HG03280 (cell line): ENCODE measurements at regions not wholly inside any gene's neighbourhood (a gene's known extent, or its start where the extent isn't known, plus 50 kb on each side); places are given as distances from the start of the nearest gene placed in this dataset.

Experiments used
- ATAC-seq: cut with Tn5 transposase; IDR thresholded peaks from one replicate; pipeline ENCODE4 v1.9.1; 2021; ENCODE audit warnings: mild to moderate bottlenecking, moderate library complexity; ENCODE audit not compliant: unreplicated experiment

DNA sequence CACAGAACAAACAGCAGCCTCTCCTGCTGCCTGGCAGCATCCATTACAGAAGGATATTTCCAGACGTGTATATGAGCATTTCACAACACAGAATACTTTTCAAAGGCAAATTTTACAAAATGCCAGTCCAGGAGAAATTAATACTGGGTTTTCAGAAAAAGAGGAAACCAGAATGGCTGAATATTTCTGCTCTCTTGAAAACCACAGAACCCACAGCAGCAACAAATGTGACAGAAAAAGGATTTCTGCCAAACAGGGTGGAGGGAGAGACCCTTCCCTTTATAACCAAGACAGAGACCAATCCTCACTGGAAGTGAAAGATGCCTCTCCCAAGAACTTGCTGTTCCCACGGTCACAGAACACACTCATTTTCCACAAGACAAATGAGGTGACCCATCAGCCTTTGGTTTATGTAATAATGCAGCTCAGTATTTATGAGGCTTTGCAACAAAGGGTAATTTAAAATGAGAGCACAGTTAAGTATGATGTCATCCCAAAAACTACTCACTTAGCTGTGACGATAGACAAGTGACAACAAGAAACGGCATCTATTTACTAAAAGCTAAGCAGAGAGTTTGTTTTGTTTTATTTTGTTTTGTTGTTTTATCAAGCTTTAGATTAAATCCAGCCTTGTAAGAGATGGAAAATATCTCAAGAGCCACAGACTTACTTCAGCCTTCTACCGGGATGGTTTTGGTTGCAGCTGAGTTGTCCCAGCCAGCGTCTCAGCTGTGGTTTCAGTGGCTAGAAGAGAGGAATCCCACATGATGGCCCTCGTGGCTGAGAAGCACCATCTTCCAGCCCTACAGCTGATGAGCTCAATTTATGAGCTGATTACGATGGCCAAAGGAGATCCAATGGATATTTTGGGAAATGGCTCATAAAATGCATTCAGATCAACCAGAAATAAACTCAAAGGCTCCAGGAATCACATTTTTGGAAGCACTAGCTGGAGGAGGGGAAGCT, 249.3 kb upstream of the AGAP1 start:
- ATAC-seq: no peak

DNA sequence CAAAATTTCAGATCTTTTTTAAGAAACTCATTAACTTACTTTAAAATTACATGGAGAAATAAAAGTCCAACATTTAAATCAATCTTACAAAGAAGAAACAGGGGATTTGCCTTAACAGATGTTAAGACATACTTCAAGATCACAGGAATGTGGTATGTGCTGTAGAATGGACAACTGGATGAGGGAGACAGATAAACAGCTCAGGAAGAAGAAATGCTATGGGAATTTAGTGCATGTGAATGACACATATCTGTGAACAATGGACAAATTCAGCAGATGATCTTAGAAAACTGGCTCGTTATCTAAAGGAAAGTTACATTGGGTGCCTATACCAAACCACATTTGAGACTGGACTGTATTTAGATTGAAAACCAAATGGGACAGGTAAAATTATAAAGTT, 246.8 kb upstream of the AGAP1 start:
- no peak for ATAC-seq

DNA sequence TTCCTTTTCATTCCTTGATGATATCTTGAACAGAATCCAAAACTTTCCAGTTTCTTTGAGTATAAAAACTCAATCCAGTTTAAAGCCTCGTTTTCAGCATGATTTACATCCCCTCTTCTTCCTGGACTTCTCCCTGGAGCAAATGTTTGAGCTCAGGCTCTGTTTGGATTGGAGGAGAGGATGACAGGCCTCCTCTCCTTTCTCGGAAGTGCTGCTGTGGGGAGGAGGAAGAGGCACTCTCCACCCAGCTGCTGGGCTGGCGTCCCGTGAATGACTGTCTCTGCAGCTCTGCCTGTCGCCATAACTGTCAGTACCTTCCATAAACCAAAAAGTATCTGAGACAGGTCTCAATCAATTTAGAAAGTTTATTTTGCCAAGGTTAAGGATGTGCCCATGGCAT, 238.2 kb upstream of the AGAP1 start:
- ATAC-seq: no peak

DNA sequence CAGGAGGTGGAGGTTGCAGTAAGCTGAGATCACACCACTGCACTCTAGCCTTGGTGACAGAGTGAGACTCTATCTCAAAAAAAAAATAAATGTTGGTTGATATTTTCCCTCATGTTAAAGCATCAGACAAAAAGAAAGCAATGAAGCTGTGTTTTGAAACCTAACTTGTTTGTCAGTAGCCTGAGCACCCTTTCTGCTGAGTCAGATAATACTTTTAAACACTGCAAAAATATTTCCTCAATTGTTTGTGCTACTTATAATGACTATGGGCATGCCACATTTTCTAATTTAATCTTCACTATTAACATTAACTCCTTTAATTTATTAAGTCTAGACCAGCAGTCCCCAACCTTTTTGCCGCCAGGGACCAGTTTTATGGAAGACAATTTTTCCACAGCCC, 236.3 kb upstream of the AGAP1 start:
- ATAC-seq: no peak

DNA sequence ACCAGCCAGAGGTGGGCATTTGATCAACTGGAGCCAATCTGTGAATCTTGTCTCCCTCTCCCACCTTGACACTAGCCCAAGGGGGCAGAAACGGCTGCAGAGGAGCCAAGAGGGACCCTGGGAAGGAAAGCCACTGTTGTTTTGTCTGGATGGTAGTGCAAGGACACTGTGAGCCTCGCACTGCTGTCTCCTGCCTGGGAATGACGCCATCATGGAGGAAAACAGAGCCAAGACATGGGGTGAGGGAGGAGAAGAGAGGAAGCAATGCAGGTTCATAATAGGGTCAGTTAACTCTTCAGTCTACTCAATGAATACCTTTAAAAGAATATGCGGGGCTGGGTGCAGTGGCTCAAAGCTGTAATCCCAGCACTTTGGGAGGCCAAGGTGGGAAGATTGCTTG, 231.1 kb upstream of the AGAP1 start:
- no peak for ATAC-seq

DNA sequence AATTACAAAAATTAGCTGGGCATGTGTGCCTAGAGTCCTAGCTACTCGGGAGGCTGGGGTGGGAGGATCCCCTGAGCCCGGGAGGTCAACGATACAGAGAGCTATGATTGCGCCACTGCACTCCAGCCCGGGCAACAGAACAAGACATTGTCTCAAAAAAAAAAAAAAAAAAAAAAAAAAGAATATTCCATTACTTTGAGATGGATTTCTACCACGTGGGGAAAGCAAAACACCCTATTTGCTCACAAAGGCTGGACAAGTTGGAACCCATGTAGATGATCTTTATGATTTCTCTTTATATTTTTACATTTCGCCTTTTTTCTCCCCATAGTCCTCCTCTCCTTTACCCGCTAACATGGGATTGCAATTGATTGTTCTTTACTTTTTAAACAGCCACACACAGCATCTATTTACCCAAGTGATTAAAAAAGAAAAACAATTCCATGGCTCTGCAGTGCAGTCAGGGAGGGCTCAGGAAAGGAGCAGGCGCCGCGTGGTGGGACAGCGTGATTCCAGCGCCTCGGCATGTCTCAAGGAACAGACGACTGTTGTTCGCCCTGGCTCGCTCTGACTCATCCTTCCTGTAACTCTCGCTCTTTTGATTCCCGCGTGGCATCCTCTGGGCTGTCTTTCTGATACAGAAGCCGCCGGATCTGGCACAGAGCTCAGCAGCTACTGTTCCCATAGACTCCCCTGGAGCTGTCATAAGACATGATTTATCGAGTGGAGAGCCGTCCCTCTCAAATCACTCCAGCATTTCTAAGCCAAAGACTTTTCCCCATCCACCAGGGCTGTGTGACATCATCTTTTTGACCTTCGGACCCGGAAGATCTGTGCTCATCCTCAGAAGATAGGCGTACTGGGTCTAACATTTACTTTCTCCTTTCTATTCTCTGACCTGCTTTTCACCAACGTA, 230.4 kb upstream of the AGAP1 start:
- ATAC-seq: no peak

DNA sequence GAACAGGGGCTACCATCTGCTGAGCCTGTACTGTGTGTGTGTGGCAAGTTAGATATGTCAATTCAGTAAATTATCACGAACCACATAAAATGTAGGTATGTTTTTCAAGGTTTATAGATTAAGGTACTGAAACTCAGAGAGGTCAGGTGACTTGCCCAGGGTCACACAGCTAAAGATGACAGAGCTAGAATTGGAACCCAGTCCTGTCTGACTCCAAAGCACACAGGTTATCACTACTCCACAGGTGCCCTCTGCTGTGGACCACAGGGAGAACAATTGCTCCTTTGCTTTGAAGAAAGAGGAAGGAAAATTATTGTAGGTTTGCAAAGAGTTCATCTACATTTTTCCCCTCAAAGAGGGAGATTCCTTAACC, 229.7 kb upstream of the AGAP1 start:
- no peak for ATAC-seq

DNA sequence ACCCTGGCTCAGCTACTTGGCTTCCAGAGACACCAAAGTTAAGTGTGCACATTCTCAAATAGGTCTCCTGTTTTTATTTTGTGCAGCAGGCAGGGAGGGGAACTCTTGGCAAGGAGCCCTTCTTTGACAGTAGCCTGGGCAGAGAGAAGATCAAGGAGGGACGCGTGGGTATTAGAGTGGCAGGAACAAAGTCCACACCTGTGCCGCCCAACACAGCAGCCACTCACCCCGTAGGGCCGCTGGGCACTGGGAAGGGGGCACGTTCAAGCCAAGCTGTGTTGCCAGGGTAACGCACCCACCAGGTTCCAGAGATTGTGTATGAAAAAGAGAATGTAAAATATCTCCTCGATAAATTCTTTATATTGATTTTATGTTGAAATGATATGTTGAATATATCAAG, 229.3 kb upstream of the AGAP1 start:
- no peak for ATAC-seq

DNA sequence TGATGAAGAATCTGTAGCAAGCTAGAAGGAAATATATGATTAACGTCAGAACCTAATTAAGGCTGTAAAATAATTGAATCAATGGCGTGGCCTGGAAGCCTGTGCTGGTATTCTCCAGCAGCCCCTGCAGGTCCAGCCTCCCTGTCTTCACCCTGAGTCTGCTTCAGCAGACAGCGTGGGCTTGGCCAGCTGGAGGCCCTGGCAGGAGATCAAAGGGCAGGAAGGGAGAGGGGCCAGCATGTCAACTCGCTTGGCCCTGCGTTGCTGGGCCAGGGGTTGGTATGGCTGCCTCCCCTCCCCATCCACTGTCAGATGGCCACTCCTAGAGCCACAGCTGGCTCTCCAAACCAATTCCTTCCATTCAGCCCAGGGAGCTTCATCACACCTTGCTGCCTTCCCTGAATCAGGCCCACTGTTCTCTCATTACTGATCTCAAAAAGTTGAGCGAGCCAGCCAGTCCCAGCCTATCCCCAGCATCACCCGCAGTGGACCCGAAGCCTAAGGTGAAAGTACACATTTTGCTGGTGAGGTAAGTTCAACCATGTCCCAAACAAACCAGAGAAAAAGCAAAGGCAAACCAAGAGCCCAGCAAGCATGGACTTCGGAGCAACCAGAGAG, 228.4 kb upstream of the AGAP1 start:
- ATAC-seq: no peak

DNA sequence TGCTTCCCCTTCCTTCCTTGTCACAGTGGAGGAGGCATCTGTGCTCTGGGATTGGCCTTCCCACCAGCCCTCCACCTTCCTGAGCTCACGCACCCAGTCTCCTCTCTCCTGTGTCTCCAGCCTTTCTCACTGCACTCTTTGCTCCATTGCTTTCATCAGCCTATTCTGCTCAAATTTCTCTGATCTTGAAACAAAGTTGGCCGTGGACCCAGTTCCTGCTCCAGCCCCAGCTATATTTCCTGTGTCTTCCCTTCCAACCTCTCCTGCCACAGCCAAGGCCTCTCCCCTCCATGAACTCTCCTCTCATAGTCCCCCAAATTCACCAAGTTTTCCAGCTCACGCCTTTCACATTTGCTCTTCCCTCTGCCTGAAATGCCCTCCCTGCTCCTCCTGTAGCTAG, 226.6 kb upstream of the AGAP1 start:
- no peak for ATAC-seq

DNA sequence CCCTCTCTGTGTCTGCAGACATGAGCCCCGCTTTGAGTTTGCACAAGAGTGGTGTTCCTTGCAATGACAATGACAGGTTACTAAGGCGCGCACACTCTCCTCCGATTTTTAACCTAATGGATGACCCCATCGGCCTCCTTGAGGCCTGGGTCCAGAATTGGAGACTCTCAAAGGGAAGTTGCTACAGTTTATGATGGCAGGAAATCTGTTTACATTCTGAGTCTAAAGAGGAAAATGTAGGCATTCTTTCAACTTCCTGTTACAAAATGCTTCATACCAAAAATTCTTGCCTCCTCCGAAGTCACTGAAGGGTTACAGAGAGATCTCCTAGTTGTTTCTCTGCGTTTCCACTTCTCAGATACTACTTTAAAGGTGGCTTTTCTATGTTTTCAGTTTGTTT, 225.3 kb upstream of the AGAP1 start:
- ATAC-seq: no peak

DNA sequence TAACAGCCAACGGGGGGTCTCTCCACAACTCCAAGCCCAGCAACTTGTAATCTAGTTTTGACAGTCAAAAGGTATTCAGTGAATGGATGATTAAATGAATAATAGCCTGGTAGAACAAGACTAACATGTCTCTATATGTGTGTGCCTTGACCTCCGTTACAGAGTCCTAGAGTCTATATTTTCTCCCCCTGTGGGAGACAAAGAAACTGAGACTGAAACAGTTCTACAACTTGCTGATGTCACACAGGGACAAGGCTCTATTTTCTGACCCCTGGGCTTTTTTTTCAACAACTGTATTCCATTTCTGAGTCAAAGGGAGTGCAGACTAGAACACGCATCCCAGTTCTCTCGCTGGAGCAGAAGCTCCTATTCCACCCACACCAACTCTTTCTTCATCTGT, 223.6 kb upstream of the AGAP1 start:
- ATAC-seq: no peak

DNA sequence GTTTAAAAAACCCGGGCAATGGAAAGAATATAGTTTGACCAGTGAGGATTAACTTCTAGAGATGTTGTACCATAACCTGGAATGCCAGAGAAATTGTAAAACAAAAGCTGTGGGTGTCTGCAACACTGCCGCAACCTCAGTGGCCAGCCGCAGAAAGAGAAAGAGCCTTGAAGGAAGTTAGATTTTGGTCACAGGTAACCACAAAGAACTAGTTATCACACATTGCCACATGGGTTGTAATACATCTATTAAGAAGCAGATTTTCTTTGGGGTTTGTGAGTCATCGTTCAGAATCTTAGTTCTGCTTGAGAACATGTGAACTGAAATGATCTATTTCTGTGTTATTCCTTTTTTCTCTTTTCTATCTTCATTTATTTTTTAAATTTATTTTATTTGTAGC, 222.9 kb upstream of the AGAP1 start:
- ATAC-seq: peak; percentile 70

DNA sequence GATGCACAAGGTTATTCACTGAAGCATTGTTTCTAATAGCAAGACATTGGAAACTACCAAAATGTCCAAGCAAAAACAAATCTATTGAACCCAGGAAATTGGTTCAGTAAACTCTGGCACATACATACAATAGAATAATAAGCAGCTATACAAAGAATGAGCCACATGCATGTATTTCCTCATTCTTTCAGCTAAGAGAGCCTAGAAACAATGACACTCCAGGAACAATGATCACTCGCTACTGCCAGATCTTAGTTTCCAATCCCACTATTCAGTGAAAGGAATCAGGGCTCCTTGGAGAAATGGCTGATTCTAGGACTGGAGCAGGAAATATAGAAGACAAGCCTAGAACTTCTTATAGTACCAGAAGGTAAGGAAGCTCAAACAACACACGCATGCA, 221.9 kb upstream of the AGAP1 start:
- ATAC-seq: no peak

DNA sequence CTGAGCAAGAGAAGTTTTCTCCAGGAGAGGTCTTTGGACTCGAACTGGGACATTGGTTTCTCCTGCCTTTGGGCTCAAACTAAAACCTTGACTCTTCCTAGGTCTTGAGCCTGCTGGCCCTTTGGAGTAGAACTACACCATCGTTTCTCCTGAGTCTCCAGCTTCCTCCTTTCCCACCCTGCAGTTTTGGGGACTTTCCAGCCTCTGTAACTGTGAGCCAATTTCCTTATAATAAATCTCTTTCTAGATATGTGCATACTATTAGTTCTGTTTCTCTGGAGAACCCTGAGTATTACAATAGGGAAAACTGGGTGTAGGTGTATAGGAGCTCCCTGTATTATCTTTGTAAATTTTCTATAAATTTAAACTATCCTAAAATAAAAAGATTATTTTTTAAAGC, 219.8 kb upstream of the AGAP1 start:
- no peak for ATAC-seq

DNA sequence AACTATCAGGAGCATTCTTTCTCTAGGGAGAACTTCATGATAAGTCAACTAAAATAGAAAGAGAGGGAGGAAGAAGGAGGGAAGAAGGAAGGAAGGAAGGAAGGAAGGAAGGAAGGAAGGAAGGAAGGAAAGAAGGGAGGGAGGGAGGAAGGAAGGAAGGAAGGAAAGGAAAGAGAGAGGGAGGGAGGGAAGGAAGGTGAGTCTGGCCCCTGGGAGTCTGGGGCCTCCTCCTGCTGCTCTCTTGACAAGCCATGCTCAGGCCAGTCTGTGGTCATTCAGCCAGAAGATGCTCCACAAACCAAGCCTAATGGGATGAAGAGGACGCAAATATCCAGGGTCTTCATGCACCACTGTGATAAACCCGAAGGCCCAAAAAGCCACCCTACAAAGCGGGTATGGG, 216.4 kb upstream of the AGAP1 start:
- ATAC-seq: no peak

DNA sequence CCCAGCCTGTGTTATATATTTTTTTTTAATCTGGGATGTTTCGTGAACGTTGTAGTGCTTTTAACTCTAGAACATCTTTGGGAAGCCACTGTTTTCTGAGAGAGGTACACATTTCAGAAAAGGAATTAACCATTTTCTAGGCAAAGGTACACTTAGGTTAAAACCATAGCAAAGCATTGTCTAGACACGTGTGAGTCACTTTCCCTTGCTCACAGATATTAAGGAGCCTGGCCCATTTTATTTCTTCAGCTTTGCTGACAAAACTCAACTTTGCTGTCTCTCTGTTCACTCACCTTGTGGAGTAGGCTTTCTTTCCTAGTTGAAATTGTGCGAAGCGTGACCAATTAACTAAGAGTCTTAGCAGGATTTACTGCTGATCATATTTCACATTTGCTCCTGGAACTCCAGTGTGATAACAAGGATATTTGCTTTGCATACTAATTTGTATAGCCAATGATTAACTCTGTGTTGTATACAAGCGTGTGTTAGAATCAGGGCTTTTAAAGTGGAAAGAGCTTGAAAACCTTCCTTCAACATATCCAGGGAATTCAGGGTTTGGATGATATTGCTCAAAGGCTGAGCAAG, 215.0 kb upstream of the AGAP1 start:
- no peak for ATAC-seq

DNA sequence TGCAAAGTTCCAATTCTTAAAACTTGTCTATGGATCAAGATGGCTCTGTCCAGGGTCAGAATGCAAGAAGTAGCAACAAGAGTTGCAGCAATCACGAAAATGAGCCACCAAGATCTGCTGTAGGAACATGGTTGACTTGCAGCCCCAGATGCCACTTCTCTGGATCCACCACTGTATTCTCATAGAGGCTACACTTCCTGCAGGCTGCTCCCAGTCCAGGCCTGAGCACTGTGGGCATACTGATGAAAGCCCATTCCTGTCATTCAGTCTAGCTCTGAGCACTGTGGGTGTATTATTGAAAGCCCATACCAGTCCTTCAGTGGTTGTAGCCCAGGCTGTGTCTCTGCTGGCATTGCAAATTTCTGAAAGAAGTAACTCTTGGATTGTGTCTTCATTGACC, 213.9 kb upstream of the AGAP1 start:
- no peak for ATAC-seq

DNA sequence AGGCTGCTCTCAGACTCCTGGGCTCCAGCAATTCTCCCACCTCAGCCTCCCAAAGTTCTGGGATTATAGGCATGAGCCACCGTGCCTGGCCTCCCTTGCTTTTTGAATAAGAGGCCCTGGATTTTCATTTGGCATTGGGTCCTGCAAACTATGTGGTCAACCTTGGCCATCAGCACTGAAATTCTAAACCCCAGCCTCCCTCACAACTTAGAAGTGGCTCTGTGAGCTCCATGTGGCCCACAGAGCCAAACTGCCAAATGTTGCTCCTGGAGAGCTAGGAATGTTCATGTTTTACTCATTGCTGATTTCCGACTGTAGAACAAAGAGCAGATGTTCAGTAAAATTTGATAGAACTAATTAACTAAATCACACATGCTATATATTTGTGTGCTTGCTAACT, 210.6 kb upstream of the AGAP1 start:
- no peak for ATAC-seq

DNA sequence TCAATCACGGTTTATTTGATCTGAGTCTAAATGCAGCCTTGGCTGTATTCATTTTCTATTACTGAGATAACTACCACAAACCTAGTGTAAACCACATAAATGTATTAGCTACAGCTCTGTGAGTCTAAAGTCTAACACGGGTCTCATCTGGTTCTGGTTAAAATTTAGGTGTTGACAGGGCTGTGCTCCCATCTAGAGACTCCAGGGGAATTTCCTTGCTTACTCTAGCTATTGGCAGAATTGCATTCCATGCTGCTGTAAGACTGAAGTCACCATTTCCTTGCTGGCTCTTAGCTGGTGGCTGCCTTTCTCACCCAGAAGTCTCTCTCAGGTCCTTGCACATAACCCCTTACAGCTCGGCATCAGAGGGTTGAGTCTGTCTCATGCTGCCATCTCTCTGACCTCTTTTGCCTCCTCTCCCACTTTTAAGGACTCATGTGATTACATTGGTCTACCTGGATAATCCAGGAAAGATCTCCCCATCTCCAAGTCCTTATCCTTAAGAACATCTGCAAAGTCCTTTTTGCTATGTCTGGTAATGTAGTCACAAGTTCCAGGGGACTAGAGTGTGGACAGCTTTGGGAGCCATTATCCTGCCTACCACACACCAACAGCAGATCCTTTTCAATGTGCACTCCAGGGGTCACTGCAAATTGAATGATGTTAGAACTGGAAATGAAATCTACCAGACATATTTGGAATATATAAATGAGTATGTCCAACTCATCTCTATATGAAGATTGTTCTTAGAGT, 207.0 kb upstream of the AGAP1 start:
- ATAC-seq: no peak

DNA sequence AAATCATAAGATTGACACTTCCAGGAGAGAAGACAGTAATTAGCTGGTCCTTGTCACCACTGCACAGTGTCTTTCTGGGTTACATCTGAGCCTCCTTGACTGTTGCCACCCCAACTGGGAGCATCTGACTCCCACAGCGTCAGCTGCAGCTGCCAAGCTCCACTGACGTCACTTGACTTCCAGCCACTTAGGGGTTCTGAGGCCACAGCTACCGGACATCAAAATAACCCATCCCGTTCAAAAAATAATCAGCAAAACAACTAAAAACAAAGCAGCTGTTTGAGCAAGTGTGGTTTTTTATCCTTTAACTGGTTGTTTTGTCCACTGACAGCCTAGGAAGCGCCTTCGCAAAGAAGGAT, 206.5 kb upstream of the AGAP1 start:
- no peak for ATAC-seq
